Adrenal gland (tissue), 9 donors: ENCODE measurements at regions not wholly inside any gene's neighbourhood (a gene's known extent, or its start where the extent isn't known, plus 50 kb on each side); places are given as distances from the start of the nearest gene placed in this dataset.

Experiments
- DNase-seq, 7 donors: peaks; one replicate each; pipeline ENCODE4 v3.0.0-alpha.2; 2019 to 2020
- H3K27ac ChIP-seq, 5 donors: fragments of 200-600 bp; sonication (generic) in 4 of 5; 1 replicate in 3 of 5; 2 replicates in 2 of 5; pipeline versions ENCODE4 v1.5.1 to v1.8.0; 2016 to 2020; ENCODE audit warnings: mild to moderate bottlenecking in 1 of 5
- H3K27me3 ChIP-seq: fragments of 200-600 bp; 2 replicates; pipeline ENCODE4 v1.8.0; 2021
- H3K36me3 ChIP-seq, 2 donors: fragments of 200-600 bp; replicated peaks in 1 of 2; 1 replicate in 1 of 2; 2 replicates in 1 of 2; pipeline versions ENCODE4 v1.5.1 to v1.8.0; 2018 to 2022
- H3K4me1 ChIP-seq, 2 donors: fragments of 200-600 bp; replicated peaks in 1 of 2; 1 replicate in 1 of 2; 2 replicates in 1 of 2; pipeline versions ENCODE4 v1.5.1 to v1.8.0; 2018 to 2021
- H3K4me3 ChIP-seq, 4 donors: fragments of 200-600 bp; sonication (generic) in 3 of 4; one replicate each; pipeline ENCODE4 v1.5.1; 2016 to 2018
- H3K9me3 ChIP-seq, 3 donors: fragments of 200-600 bp; sonication (generic) in 1 of 3; replicated peaks in 1 of 3; 1 replicate in 2 of 3; 2 replicates in 1 of 3; pipeline versions ENCODE4 v1.5.1 to v1.8.0; 2016 to 2021
- POLR2A ChIP-seq, 2 donors: fragments of 450-650 bp; IDR thresholded peaks; one replicate each; pipeline ENCODE4 v1.6.1; 2017; ENCODE audit warnings: antibody characterized with exemption in 2 of 2, mild to moderate bottlenecking in 2 of 2, moderate library complexity in 1 of 2
- WGBS, 4 donors: extraction: QIAGEN DNeasy Blood & Tissue Kit in 2 of 4; methylation state at CpG; one replicate each; pipeline versions ENCODE4 v1.1.5 to v1.1.7; 2013 to 2017; 5-methylcytosine and 5-hydroxymethylcytosine counted together
- intact Hi-C, 2 donors: fragments of 100-400 bp; cut with DNase I; formaldehyde crosslinking; loops; one replicate each; pipeline versions ENCODE4 v1.14.1 to v1.15.0; 2022 to 2023
- TF ChIP-seq, protein P1 (sequence below), 6 experiments: fragments of 450-650 bp in 4 of 6; fragments of 200-600 bp in 2 of 6; sonication (generic) in 1 of 6; IDR thresholded peaks; 1 replicate in 5 of 6; 2 replicates in 1 of 6; pipeline versions ENCODE4 v1.5.1 to v1.8.0; 2016 to 2021; ENCODE audit warnings: antibody characterized with exemption in 6 of 6, mild to moderate bottlenecking in 2 of 6, moderate library complexity in 1 of 6
- donor health status: healthy with polysubstance abuse.
- donor health status: Bipolar disorder and iron deficiency.
- donor health status: DM: yes; HTN: yes; CAD: no.
- donor health status: DM: no; HTN: no; CAD: no.
- donor health status: DM: no; HTN: no; CAD: no.

DNA sequence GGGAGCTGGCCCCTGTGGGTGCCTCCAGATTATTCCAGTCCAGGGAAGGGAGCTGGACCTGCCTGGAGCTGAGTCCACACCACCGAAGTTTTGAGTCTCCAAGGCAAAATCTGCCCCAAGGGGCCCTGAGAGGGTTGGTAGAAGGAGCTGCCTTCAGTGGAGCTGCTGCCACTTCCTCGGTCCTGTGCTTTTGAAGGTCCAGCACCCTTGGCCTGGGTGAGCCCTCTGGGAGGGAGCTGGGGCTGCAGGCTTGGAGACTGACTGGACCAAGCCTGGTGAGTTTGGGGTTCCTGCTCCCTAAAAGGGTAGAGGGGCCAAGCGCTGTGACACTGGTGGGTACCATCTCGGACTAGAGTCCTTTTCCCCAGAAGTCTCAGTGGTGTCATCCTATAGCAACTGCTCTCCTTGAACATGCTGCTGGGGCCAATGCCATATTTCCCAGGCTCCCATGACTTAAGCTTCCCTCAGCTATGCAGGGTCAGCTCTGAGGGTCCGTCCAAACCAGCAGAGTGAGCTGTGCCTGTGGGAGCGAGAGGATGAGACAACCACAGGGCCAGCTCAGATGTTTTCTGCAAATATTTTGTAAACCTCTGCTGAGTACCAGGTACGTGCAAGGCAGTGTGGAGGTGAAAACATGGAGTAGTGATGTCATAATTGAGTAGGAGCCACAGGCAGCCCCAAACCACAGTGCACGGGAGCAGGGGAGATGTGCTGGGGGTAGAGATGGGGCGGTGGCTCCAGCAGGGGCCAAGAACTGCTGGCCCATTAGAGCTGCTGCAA is 96.0 kb downstream of the ABHD5 start:
- TF ChIP-seq, protein P1, sequence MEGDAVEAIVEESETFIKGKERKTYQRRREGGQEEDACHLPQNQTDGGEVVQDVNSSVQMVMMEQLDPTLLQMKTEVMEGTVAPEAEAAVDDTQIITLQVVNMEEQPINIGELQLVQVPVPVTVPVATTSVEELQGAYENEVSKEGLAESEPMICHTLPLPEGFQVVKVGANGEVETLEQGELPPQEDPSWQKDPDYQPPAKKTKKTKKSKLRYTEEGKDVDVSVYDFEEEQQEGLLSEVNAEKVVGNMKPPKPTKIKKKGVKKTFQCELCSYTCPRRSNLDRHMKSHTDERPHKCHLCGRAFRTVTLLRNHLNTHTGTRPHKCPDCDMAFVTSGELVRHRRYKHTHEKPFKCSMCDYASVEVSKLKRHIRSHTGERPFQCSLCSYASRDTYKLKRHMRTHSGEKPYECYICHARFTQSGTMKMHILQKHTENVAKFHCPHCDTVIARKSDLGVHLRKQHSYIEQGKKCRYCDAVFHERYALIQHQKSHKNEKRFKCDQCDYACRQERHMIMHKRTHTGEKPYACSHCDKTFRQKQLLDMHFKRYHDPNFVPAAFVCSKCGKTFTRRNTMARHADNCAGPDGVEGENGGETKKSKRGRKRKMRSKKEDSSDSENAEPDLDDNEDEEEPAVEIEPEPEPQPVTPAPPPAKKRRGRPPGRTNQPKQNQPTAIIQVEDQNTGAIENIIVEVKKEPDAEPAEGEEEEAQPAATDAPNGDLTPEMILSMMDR (IDR thresholded peaks at IDR 0.05): no peak
- no peak for TF ChIP-seq POLR2A (IDR thresholded peaks at IDR 0.05)
- 72 to 91% (median 73%) methylated on average over 5 to 9 of the region's 9 CpGs for WGBS, 4 donors
- H3K4me3 ChIP-seq: no peak overlapping the region
- H3K9me3 ChIP-seq: no peaks in the 10 kb centered on the region
- H3K27me3 ChIP-seq: no peaks in the 10 kb centered on the region
- intact Hi-C loops: no loop called here
- no peaks in the 10 kb centered on the region for H3K4me1 ChIP-seq
- no peaks in the 10 kb centered on the region for H3K36me3 ChIP-seq
- no peak for DNase-seq
- H3K27ac ChIP-seq: no peak overlapping the region

GRCh38 chr3:43787330-43787729 is 96.6 kb downstream of the ABHD5 start:
- Histone ChIP-seq H3K36me3 (no peaks in the 10 kb centered on the region), H3K4me3 (no peak overlapping the region), H3K27me3 (no peaks in the 10 kb centered on the region), H3K27ac (no peak overlapping the region), H3K4me1 (no peaks in the 10 kb centered on the region), H3K9me3 (no peaks in the 10 kb centered on the region)
- 78 to 94% (median 90%) methylated on average over 3 of the region's 3 CpGs for WGBS, 4 donors
- intact Hi-C loops: no loop called here
- DNase-seq: no peak
- TF ChIP-seq, protein P1 (IDR thresholded peaks at IDR 0.05): no peak
- TF ChIP-seq POLR2A (IDR thresholded peaks at IDR 0.05): no peak

DNA sequence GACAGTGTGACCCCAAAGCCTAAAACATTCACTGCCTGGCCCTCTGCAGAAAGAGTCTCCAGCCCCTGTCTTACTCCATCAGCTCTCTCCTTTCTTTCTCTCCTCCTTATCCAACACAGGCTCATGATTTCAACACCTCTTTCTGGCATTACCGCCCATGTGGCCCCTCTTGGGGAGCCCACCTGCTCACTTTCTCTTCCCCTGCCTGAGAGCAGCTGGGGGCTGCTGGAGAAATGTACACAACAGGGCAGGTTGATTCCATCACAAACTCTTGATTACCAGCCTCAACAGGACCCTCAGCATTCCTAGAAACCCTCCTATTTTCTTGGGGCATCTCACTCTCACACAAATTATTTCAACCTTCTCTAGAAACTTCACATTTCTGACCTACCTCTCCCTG is 98.3 kb downstream of the ABHD5 start:
- intact Hi-C loops: no loop called here
- DNase-seq: no peak
- no peaks in the 10 kb centered on the region for H3K27me3 ChIP-seq
- no peak overlapping the region for H3K27ac ChIP-seq
- H3K4me1 ChIP-seq: no peaks in the 10 kb centered on the region
- H3K4me3 ChIP-seq: no peak overlapping the region
- H3K9me3 ChIP-seq: no peaks in the 10 kb centered on the region
- H3K36me3 ChIP-seq: no peaks in the 10 kb centered on the region
- WGBS, 4 donors: 78 to 96% (median 92%) methylated on average over 1 of the region's 1 CpG
- TF ChIP-seq POLR2A (IDR thresholded peaks at IDR 0.05): no peak
- TF ChIP-seq, protein P1 (IDR thresholded peaks at IDR 0.05): no peak

DNA sequence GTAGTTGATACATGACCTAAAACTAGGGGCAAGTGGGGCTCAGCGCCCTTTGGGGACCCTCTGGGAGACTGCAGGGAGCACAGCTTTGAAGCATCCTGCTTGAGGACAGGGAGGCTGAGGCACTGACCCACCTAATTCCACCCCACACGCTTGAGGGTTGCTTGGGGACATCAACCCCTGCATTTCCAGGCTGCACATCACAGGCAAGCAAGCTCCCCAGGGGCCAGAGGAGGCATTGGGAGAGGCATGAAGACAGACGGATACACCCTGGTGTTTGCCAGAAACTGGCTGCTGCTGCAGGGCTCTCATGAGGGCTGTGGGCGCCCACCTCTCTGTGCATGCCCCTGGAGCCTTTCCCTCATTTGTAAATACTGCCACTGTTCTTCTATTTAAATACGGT is 99.3 kb downstream of the ABHD5 start:
- Histone ChIP-seq H3K9me3 (no peaks in the 10 kb centered on the region), H3K27me3 (no peaks in the 10 kb centered on the region), H3K4me3 (no peak overlapping the region), H3K4me1 (no peaks in the 10 kb centered on the region), H3K36me3 (no peaks in the 10 kb centered on the region), H3K27ac (no peak overlapping the region)
- 80 to 88% (median 84%) methylated on average over 5 of the region's 5 CpGs for WGBS, 4 donors
- DNase-seq: no peak
- intact Hi-C loops: no loop called here
- no peak for TF ChIP-seq POLR2A (IDR thresholded peaks at IDR 0.05)
- TF ChIP-seq, protein P1 (IDR thresholded peaks at IDR 0.05): no peak
